Hypothalamus (tissue), 51 donors: ENCODE measurements at regions not wholly inside any gene's neighbourhood (a gene's known extent, or its start where the extent isn't known, plus 50 kb on each side); places are given as distances from the start of the nearest gene placed in this dataset.

Experiments used
- DNase-seq, 51 donors: peaks; one replicate each; lab custom pipeline; 2025; lab: John Stamatoyannopoulos, UW

DNA sequence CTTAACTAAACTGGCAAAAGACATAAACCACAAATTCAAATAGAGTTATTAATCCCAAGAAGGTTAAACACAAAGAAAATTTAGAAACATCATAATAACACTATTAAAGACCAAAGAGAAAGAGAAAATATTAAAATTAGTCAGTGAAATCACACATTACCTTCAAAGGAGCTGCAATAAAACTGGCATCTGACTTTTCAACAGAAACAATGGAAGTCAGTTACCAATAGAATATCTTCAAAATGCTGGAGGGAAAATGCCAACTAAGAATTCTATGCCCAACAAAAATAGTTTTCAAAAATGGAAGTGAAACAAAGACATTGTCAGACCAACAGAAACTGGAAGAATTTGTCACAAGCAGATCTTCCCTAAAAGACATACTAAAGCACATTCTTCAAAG is 68.7 kb upstream of the RNF7 start:
- no peak for DNase-seq

DNA sequence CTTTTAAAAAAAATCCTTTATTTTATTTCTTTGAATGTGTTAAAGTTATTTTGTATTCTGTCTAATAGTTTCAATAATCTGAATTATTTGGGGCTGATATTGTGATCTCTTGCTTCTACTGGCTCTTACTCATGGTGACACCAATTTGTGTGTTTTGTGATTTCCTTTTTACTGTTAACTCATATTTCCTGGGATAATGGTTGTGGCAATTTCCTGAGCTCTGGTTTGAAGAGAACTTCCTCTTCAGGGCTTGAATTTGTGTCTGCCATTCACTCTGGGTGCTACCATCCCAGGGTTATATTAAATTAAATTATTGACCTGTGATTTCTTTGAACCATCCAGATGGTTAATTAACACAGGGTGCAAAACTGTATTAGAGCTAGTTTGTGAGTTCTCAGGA is 60.4 kb upstream of the RNF7 start:
- no peak for DNase-seq

DNA sequence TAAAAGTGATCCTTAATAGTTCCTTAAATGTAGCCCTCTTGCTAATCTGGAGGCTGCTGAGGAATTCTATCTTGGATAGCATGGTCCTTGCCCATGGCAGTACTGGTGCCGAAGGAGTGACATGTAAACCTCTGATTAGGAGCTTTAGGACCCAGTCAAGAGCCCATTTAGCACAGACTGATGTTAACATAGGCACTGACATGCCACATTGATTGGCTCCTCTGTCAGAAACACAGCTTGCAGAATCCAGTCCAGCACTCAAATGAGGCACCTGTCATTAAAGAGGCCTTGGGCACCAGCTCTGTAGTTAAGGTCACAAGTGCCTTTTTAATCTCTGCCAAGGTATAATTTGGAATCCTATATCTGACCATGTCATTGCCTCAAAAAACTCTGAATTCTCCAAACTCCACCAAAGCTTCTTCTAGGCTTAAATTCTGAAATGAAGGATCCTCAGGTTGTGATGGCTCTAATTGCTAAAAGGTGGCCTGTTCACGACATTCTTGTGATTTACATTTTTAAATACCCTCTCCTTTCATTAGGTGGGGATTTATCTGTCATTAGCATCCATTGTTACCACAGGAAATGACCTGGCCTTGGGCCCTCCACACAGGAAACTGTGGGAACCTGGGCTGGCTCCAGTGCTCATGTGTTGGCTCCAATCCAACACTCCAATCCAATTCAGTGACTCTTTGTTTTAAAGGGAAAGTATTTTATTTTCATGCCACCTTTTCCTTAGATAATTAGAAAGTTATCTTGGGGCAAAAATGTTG is 57.3 kb upstream of the RNF7 start:
- DNase-seq = no peak

DNA sequence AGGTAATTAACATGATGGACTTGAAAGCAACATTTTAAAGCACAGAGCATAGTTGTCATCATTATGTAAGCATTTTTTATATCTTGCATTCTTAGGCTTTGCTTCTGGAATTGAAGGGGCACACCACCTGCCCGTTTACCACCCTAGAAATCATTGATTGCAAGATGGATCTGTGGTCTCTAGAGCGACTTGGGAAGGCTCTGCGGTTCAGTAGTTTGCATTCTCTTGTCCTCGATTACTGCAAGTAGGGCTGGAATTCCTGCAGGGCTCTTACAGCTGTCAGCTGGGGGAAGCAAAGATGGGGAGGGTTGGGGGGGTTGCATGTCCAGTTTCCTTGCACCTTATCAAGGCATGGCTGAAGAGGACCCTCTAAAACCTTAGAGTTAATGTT is 56.7 kb upstream of the RNF7 start:
- no peak for DNase-seq

DNA sequence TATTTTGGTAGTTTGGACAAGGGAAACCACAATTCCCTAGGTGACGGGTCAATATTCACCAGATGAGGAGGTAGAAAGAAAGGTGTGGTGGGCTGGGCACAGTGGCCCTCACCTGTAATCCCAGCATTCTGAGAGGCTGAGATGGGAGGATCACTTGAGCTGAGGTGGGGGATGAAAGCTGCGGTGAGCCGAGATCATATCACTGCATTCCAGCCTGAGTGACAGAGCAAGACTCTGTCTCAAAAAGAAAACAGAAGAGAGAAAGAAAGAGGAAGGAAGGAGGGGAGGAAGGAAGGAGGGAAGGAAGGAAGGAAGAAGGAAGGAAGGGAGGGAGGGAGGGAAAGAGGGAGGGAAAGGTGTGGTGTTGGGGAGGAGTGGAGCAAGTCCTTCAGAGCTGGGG is 56.1 kb upstream of the RNF7 start:
- DNase-seq = no peak

DNA sequence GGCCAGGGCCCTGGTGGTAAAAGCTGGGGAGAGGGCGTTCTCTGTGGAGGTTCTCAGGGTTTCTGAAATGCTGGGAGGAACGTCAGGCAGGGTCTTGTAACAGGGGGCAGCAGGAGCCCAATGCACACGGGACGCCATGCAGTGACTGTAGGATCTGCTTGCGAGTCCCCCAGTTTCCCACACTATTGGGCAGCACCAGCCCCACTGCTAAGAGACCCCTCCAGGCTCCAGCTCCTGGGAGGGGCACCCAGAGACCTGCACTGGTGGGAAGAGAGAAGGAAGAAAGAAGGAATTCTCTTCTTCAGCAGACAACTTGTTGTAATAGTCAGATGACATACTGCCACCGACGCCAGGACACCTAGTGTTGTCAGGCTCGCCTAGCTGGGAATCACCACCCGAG is 55.2 kb upstream of the RNF7 start:
- DNase-seq = no peak

DNA sequence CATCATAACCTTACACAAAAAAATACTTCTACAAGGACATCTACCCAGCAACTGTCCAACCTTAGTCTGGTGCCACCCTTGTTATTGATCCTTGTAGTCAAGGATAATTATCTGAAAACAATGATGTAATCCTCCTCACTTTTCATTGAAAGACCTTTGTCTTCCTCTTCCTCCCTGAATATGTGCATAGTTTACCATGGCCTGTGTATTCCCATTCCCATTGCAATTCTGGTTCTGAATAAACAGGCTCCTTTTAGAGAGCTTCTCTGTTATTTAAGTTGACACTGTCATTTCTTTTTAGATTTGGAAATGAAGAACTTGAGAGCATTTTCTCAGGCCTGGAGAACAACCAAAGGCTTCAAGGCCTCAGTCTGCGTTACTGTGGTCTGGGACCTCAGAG is 53.3 kb upstream of the RNF7 start:
- no peak for DNase-seq

DNA sequence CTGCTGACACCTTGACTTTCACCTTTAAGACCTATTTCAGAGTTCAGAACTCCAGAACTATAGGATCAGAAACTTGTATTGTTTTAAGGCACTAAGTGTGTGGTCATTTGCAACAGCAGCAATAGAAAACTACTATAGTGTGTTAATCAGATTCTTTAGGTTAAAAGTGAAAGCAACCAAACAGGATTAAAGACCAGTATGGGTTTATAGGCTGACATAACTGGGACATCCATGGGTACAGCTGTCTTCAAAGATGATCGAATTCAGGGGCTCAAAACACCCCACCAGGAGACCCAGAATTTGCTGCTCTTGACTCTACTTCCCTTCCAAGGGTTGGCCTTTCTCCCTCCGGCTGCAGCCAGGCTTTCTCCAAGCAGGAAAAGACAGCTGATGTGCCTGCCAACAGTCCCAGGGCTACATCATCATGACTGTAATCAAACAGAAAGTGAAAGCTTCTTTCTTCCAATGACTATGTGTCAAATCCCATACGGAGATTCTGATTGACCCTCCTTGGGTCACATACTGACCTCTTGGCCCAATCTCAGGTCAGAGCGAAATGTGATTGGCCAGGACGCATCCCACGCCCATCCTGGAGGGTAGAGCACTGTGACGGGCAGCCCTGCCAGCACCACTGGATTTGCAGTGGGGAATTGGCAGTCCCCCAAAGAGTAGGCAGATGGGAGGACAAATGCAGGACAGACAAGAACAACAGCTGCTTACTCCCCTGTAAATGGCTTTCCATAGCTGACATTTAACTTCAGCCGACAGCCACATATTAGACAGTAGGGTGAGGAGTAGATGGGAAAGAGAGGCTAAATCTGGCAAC is 51.4 kb upstream of the RNF7 start:
- peak in 48 of 51 donors; percentile 5 to 83 (median 54) for DNase-seq
